ENCODE measurements at regions not wholly inside any gene's neighbourhood (a gene's known extent, or its start where the extent isn't known, plus 50 kb on each side); places are given as distances from the start of the nearest gene placed in this dataset.
A peak's percentile ranks its signal among the peaks of the same experiment; 100 is the strongest.

- DNase-seq: peak; percentile 57
- peak; percentile 35 for ATAC-seq
Observed at GRCh38 chr20:39264506-39265172, 302.5 kb downstream of the DHX35 start.

DNA sequence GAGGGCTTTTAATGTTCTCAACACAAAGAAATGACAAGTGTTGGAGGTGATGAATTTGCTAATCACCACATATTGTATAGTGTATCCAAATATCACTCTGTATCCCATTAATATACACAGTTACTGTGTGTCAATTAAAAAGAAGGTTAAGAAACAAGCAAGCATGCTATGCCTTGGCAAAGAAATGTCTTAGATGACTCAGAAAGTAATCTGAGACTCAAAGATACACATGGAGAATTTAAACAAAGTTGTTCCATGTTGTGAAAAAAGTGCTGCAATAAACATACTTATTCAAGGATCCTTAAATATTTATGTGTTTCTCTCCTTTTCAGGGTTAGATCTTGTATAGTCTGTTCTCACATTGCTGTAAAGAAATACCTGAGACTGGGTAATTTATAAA is 300.9 kb downstream of the DHX35 start:
- DNase-seq (no peak), ATAC-seq (no peak)

DNA sequence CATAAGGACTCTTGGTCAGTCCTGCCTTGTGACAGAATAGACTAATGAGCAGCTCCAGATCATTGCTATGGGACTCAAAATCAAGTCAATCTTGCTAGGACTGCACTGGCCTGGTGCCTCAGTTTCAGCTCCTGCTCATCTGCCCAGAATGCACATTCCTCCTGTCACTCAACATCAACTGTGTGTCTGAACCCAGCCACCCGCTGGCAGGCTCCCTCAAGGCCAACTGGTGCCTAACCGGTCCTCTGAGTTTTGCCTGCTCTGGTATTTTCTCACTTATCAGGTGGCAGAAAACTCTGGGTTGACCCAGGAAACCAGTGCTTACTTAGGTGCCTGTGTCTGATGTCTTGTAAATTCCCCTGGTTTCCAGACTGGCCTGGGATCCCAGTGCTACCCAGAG is 297.7 kb downstream of the DHX35 start:
- DNase-seq (no peak), ATAC-seq (no peak)

DNA sequence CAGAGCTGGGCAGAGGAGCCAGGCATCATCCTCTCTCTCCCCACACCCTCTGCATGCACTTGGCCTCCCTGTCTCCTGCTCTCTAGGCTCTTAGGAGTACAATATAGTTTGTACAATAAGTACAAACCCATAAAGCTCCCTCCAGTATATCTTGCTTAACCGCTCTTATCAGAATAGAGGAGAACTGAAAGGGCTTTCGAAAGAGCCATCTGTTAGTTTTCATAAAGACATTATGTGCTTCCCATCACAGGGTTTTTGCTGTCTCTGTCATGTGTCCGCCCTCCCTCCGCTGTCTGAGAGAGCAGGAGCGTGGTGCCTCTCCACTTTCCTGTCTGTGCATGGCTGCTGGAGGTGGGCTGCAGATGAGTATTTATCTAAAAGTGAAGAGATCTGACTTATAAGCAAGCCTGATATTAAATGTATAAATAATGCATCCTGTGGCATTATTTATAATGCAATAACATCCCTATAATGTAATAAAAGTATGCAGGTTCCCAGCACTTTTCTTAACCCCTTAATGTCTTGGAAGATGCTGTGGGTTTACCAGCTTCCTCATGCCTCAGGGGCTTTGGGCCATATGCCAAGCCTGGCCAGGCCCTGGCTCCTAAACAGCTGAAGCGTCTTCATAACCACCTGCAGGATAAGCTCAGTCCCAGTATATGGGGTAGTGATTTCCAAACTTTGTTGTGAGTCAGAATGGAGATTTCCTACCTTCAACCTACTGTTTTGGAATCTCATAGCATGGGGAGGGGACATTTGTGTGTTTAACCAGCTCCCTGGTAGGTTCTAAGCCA is 297.1 kb downstream of the DHX35 start:
- no peak for DNase-seq
- no peak for ATAC-seq

DNA sequence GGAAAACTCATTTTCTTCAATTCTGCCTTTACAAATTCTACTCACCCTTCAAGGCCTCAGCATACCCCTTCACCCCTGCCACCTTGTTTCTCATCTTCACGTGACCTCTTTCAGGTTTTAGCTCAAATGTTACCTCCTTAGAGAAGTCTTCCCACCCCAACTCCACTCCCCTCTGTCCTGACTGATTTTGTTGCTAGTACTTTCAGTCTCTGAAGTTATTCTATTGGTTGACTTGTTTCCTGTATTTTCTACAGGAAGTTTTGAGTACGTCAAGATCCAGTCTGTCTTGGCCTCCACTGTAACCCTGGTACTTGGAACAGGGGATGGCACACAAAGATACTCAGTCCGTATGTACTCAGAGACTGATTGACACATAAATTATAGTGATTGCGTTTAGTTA is 296.1 kb downstream of the DHX35 start:
- ATAC-seq: no peak
- DNase-seq: no peak

DNA sequence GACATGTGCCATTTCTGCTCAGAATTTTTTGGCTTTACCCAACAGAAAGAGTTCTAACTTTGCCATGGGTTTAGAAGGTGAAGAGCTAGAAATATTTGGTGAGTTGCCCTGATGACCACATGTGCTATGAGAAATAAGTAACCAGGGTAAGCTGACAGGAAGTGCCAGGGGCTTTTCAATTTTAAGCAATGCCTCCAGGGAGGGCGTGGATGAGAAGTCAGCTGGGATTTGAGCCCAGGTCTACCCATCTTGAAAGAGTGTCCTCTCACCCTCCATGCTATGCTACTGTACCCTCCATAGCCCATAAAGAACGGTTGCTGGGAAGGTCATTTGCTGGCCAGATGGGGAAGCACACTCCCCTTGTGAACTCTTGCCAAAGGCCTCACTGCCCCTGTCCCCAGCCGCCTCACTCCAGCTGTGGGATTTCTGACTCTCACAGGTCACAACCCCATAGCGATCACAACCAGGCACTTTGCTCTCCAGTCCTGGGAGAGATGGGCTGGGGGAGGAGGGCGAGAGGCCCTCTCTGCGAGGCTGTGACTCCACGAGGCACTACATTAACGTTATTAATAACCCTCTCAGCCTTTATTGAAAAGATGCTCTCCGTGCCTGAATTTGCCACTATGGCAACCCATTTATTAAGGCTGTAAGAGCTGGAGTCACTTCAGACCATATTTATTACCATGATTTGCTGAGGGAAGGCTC is 291.1 kb downstream of the DHX35 start:
- DNase-seq (no peak), ATAC-seq (no peak)

GRCh38 chr20:39252035-39252434 is 289.9 kb downstream of the DHX35 start:
- DNase-seq: no peak
- ATAC-seq: no peak

- no peak for ATAC-seq
- DNase-seq: no peak
Observed at GRCh38 chr20:39249798-39250197, 287.7 kb downstream of the DHX35 start.

- DNase-seq (no peak), ATAC-seq (no peak)
Observed at GRCh38 chr20:39248862-39249485, 286.8 kb downstream of the DHX35 start.

DNA sequence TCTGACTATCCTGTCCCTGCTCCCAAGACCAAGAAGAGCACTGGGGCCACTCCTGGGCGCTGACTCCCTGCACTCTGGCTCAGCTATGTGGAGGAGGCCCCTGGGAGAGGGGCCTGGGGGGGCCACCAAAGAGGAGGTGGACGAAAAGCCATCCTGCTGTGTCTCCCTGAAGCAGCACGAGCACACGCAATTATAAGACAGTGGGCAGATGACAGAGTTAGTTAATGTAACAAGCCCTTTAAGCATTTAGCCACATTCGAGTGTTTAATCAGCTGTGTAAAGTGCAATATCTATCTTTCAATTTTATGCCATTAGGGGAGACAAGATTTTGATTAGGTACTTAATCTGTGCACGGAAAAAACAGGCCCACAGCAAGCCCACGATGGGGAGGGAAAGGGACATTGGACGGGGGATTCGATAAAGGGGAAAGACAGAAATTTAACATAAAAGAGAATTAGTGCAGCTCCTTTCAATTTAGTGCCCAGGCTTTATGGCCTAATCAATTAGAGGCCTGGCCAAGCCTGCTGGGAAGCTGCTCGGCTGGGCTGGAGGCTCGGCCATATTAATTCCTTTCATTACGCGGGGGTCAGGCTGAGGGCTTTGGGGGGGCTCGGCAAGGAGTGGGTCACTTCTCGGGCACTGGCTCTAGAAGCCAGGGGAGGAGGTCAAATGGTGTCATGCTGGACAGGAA is 286.2 kb downstream of the DHX35 start:
- no peak for ATAC-seq

GRCh38 chr20:39246436-39246835 is 284.3 kb downstream of the DHX35 start:
- no peak for ATAC-seq
- DNase-seq: no peak

More for the DNA sequence above, 286.2 kb downstream of the DHX35 start:
- no peak for DNase-seq

GRCh38 chr20:39245685-39246311 is 283.7 kb downstream of the DHX35 start:
- DNase-seq (no peak), ATAC-seq (no peak)

DNA sequence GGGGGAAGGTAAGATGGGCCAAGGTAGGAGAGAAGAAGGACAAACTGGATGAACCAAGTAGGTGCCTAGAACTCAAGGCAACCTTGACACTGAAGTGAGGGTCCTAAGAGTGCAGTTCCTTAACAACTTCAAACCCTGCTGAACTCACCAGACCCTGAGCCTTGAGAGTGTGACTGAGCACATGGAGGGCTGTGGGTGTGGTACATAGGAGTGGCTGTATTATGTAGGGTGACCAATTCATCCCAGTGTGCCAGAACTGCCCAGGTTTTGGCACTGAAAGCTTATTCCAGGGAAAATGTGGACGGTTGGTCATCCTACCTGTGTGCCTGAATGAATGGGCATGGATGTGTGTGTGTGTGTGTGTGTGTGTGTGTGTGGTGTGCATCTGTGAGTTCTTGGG is 281.8 kb downstream of the DHX35 start:
- no peak for ATAC-seq
- no peak for DNase-seq

GRCh38 chr20:39242614-39243013 is 280.5 kb downstream of the DHX35 start:
- no peak for DNase-seq
- ATAC-seq: no peak

DNA sequence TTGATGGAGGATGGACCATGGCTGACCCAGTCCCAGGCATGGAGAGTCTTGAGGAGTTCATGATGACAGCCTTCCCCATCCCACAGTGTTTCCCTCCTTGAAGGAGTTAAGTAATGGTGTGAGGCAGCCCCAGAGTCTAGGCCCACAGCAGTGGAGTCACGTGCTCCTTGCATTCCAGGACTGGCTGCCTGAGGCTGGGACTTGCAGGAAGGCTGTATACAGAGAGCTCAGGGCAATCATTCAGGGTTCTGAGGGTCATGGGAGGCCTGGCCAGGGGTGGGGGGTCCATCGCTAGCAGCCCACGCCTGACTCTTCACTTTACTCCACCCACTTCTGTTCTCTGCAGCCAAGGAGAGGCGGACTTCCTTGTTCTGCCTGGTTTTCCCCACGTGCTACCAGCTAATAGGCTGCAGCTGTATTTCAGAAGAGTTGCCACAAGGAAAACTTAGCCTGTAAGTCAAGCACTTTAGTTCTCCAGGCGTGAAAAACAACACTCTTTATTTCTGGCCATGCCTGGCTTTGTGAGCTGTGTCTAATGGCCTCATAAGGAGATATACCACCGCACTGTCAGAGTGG is 272.5 kb downstream of the DHX35 start:
- DNase-seq (no peak), ATAC-seq (no peak)

- ATAC-seq (no peak), DNase-seq (no peak)
Observed at GRCh38 chr20:39233755-39234154, 271.6 kb downstream of the DHX35 start.

GRCh38 chr20:39227416-39227815 is 265.3 kb downstream of the DHX35 start:
- no peak for ATAC-seq

GRCh38 chr20:39225978-39226377 is 263.8 kb downstream of the DHX35 start:
- DNase-seq (no peak), ATAC-seq (no peak)

More at GRCh38 chr20:39227416-39227815, 265.3 kb downstream of the DHX35 start:
- no peak for DNase-seq

- ATAC-seq (no peak), DNase-seq (no peak)
Observed at GRCh38 chr20:39225536-39225935, 263.4 kb downstream of the DHX35 start.

- ATAC-seq (no peak), DNase-seq (no peak)
Observed at GRCh38 chr20:39222101-39222500, 260.0 kb downstream of the DHX35 start.

DNA sequence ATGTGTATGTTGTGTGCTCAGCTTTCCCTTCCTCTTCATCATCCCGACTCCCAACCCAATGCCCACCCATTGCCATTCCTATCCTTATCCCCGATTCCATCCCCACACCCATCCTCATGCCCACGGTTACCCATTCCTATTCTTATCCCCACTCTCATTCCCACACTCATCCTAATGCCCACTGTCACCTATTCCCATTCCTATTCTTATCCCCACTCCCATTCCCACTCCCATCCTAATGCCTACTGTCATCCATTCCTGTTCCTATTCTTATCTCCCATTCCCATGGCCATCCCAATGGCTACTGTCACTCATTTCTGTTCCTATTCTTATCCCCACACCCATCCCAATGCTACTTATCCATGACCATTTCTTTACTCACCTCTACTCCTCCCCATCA is 254.1 kb downstream of the DHX35 start:
- no peak for ATAC-seq

More for the DNA sequence above, 254.1 kb downstream of the DHX35 start:
- no peak for DNase-seq
